Endothelial cell of umbilical vein (primary cell): ENCODE measurements at regions not wholly inside any gene's neighbourhood (a gene's known extent, or its start where the extent isn't known, plus 50 kb on each side); places are given as distances from the start of the nearest gene placed in this dataset.

ENCODE experiments used
- CTCF ChIP-seq, 2 donors: IDR thresholded peaks; 1 replicate in 1 of 2; 2 replicates in 1 of 2; pipeline ENCODE4 v1.5.1; 2011; ENCODE audit warnings: low read length in 2 of 2, mild to moderate bottlenecking in 2 of 2, moderate library complexity in 2 of 2, control low read depth in 1 of 2, inconsistent platforms in 1 of 2, low read depth in 1 of 2; ENCODE audit not compliant: insufficient read depth in 1 of 2; ENCODE audit errors: extremely low read depth in 1 of 2
- EZH2 ChIP-seq: IDR thresholded peaks from 2 replicates; pipeline ENCODE4 v1.6.1; 2012; ENCODE audit warnings: borderline replicate concordance, low read depth, mild to moderate bottlenecking, moderate library complexity, low read length, inconsistent platforms; ENCODE audit not compliant: severe bottlenecking
- POLR2A ChIP-seq: IDR thresholded peaks from 2 replicates; pipeline ENCODE4 v1.6.1; 2012; ENCODE audit warnings: low read depth, mild to moderate bottlenecking, control low read depth, low read length
- TF ChIP-seq, protein P1 (sequence below): IDR thresholded peaks from 2 replicates; pipeline ENCODE4 v1.6.1; 2011; ENCODE audit not compliant: insufficient read depth, insufficient read length

DNA sequence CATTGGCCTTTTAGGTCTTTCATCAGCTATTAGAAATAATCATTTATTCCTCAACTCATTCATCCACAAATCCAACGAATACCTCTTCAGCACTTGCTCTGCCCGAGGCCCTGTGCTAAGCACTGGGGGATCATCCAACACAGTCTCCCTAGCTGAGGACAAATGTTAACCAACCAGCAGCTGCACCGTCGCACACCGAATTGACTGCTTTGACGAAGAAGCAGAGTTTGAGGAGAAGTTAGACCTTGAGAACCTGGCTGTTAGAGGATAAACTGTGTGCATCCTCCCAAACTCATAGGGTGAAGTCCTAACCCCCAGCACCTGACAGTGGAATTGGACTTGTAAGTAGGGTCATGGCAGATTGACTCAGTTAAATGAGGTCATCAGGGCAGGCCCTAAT lies 170.9 kb downstream of the USP12 start:
- TF ChIP-seq, protein P1, sequence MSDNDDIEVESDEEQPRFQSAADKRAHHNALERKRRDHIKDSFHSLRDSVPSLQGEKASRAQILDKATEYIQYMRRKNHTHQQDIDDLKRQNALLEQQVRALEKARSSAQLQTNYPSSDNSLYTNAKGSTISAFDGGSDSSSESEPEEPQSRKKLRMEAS = no peak
- TF ChIP-seq POLR2A (no peak), CTCF (IDR thresholded peaks at IDR 0.05; ENCODE audit: extremely low read depth in 1 of 2, insufficient read depth in 1 of 2, low read depth in 1 of 2, low read length in 2 of 2) (no peak), EZH2 (no peak)
